Type B pancreatic cell (in vitro differentiated cells): ENCODE measurements at regions not wholly inside any gene's neighbourhood (a gene's known extent, or its start where the extent isn't known, plus 50 kb on each side); places are given as distances from the start of the nearest gene placed in this dataset.

Experiments used
- DNase-seq: peaks from one replicate; pipeline ENCODE4 v3.0.0; 2021; ENCODE audit warnings: mixed read lengths; ENCODE audit not compliant: unreplicated experiment; ENCODE audit errors: extremely low spot score
- H3K27ac Mint-ChIP-seq: 2 replicates; pipeline ENCODE4 v1.8.0; 2021; ENCODE audit warnings: mild to moderate bottlenecking, mixed read lengths
- H3K27me3 Mint-ChIP-seq: 2 replicates; pipeline ENCODE4 v1.8.0; 2021; ENCODE audit warnings: mixed read lengths
- H3K36me3 Mint-ChIP-seq: 2 replicates; pipeline ENCODE4 v1.8.0; 2021; ENCODE audit warnings: mixed read lengths
- H3K4me1 Mint-ChIP-seq: one replicate; pipeline ENCODE4 v1.8.0; 2021; ENCODE audit warnings: mixed read lengths; ENCODE audit not compliant: unreplicated experiment
- H3K4me3 Mint-ChIP-seq: 2 replicates; pipeline ENCODE4 v1.8.0; 2021; ENCODE audit warnings: mild to moderate bottlenecking, mixed read lengths
- H3K9me3 Mint-ChIP-seq: 2 replicates; pipeline ENCODE4 v1.8.0; 2021; ENCODE audit warnings: mixed read lengths
- TF ChIP-seq, protein P1 (sequence below): fragments of 200-600 bp; sonication (generic); conservative IDR thresholded peaks from 2 replicates; pipeline ENCODE4 v1.5.0; 2021; ENCODE audit warnings: antibody characterized with exemption, mild to moderate bottlenecking

DNA sequence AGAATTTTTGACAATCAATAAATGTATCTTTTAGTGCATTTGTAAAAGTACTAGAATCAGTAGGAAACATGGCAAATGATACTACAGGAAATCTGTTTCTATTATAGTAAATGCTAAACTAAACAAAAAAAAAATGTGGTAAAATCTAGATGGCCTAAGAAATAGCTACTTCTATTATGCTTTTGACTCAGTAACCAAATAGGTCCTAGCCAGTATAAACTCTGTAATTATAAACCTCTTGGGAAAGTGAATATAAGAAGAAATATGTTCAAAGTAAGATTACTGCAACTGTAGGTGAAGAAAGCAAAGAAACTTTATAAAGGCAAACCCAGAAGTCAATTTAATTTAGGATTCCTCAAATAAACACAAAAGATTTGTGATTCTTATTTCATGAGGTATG, 581.2 kb downstream of the LRFN5 start:
- Mint-ChIP-seq H3K4me3 (no peak overlapping the region), H3K27me3 (no peaks in the 10 kb centered on the region), H3K9me3 (no peaks in the 10 kb centered on the region), H3K4me1 (no peaks in the 10 kb centered on the region), H3K36me3 (no peaks in the 10 kb centered on the region), H3K27ac (no peak overlapping the region)
- TF ChIP-seq, protein P1, sequence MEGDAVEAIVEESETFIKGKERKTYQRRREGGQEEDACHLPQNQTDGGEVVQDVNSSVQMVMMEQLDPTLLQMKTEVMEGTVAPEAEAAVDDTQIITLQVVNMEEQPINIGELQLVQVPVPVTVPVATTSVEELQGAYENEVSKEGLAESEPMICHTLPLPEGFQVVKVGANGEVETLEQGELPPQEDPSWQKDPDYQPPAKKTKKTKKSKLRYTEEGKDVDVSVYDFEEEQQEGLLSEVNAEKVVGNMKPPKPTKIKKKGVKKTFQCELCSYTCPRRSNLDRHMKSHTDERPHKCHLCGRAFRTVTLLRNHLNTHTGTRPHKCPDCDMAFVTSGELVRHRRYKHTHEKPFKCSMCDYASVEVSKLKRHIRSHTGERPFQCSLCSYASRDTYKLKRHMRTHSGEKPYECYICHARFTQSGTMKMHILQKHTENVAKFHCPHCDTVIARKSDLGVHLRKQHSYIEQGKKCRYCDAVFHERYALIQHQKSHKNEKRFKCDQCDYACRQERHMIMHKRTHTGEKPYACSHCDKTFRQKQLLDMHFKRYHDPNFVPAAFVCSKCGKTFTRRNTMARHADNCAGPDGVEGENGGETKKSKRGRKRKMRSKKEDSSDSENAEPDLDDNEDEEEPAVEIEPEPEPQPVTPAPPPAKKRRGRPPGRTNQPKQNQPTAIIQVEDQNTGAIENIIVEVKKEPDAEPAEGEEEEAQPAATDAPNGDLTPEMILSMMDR = no peak
- DNase-seq = no peak

DNA sequence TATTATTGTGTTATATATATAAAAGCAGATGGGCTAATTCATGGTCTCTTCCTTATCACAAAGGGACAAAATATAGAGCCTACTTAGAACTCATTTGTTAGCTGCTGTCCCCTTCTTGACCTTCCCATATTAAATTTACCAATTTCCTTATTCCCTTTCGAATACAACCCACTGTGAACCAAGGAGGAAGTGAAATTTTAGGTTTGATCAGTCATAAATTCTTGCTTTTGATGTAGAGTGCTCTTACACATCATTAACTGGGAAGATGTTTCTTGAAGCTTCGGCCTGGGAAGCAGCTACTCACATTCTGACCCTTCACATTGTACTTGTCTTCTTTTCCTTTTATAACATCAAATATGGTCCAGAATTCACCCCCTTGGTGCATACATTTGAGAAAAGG, 579.0 kb downstream of the LRFN5 start:
- no peaks in the 10 kb centered on the region for H3K4me1 Mint-ChIP-seq
- TF ChIP-seq, protein P1 = no peak
- no peak overlapping the region for H3K27ac Mint-ChIP-seq
- H3K9me3 Mint-ChIP-seq = no peaks in the 10 kb centered on the region
- DNase-seq = no peak
- H3K4me3 Mint-ChIP-seq = no peak overlapping the region
- no peaks in the 10 kb centered on the region for H3K36me3 Mint-ChIP-seq
- no peaks in the 10 kb centered on the region for H3K27me3 Mint-ChIP-seq

DNA sequence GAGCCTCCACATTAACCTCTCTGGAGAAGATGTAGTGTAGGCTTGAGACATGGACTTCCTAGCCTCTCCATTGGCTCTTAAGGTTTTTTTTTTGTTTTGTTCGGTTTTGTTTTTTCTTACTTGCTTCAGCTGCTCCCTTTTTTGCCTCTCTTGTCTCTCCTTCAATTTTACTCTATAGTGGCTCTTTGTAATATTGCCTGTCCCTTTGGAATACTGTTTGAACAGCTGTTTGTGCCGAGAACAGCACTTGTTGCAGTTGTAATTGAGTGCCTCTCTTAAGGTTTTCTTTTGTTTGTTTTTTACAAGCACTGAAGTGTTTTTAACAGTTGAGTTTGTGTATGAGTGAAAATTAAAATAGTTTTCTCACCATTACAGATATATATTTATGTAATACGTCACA, 567.7 kb downstream of the LRFN5 start:
- Mint-ChIP-seq H3K9me3 (no peaks in the 10 kb centered on the region), H3K27ac (no peak overlapping the region)
- TF ChIP-seq, protein P1 = no peak

DNA sequence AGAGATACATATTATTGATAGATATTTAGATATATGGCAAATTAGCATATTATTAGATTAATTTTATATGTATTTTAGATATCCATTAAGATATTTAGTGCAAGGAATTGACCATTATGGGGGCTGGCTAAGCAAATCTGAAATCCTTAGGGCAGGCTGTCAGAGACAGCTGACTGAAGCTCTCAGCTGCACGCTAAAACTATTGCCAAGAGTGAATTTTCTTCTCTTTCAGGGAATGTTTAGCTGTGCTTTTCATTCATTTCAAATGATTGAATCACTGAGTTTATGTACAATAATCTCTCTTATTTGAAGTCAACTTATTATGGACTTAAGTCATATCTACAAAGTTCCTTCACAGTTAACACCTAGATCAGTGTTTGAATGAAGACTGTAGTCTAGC, 566.5 kb downstream of the LRFN5 start:
- Mint-ChIP-seq H3K27me3 (no peaks in the 10 kb centered on the region), H3K27ac (no peak overlapping the region), H3K9me3 (no peaks in the 10 kb centered on the region), H3K4me1 (no peaks in the 10 kb centered on the region), H3K4me3 (no peak overlapping the region), H3K36me3 (no peaks in the 10 kb centered on the region)
- TF ChIP-seq, protein P1 = no peak
- DNase-seq = no peak

More for the DNA sequence above, 567.7 kb downstream of the LRFN5 start:
- no peaks in the 10 kb centered on the region for H3K27me3 Mint-ChIP-seq
- H3K4me3 Mint-ChIP-seq = no peak overlapping the region
- H3K36me3 Mint-ChIP-seq = no peaks in the 10 kb centered on the region
- no peaks in the 10 kb centered on the region for H3K4me1 Mint-ChIP-seq
- no peak for DNase-seq

DNA sequence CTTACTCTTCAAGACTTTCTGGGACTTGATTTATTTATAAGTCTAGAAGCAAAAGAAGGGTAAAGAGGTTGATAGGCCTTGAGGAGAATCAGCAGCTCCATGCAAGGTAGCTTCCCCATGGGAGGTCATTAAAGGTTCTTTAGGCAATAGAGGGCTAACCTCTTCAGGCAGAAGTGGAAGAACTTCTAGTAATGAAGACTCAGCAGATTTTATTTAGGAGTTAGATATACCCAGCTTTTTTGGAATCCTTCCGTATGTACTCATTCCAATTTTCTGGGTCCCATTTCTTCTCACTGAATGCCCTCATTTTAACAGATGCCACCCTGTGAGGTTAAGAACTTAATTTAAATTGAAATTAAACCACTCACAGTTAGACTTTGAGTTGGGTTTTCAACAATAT, 565.6 kb downstream of the LRFN5 start:
- Mint-ChIP-seq H3K27ac (no peak overlapping the region), H3K36me3 (no peaks in the 10 kb centered on the region), H3K4me3 (no peak overlapping the region), H3K9me3 (no peaks in the 10 kb centered on the region), H3K4me1 (no peaks in the 10 kb centered on the region), H3K27me3 (no peaks in the 10 kb centered on the region)
- DNase-seq = no peak
- TF ChIP-seq, protein P1 = no peak

DNA sequence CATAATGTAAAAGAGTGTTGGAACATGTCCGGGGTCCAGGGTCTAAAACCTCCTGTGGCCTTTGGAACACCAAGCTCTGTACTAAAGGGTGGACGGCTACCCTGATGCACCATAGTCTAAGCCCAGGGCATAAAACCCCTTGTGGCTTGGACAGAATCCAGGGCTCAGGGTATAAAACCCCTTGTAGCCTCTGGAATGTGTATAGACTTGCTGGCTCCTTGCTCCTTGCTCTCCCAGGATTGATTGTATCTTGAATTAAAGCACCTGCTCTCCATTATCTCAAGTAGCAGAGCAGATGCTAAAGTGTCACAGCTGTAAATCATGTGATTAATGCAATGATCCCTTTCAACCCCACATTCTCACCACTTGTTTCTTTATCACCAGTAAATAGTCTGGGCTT, 556.5 kb downstream of the LRFN5 start:
- no peak overlapping the region for H3K27ac Mint-ChIP-seq
- TF ChIP-seq, protein P1 = no peak
- DNase-seq = no peak
- no peaks in the 10 kb centered on the region for H3K27me3 Mint-ChIP-seq
- no peak overlapping the region for H3K4me3 Mint-ChIP-seq
- no peaks in the 10 kb centered on the region for H3K4me1 Mint-ChIP-seq
- no peaks in the 10 kb centered on the region for H3K36me3 Mint-ChIP-seq
- peaks cover 3% of the 10 kb centered on the region for H3K9me3 Mint-ChIP-seq
